HepG2 (cell line): ENCODE measurements at regions not wholly inside any gene's neighbourhood (a gene's known extent, or its start where the extent isn't known, plus 50 kb on each side); places are given as distances from the start of the nearest gene placed in this dataset.

ENCODE experiments used
- ATAC-seq: fragments of 200-7000 bp; cut with Tn5 transposase; 3 replicates; pipeline ENCODE4 v1.9.1; 2020; ENCODE audit warnings: mild to moderate bottlenecking, moderate library complexity
- BruUV-seq: library from RNA; stranded (reverse); fragments of 400-500 nt; replicated peaks from 2 replicates; lab custom pipeline; 2021; lab: Mats Ljungman, UMichigan
- CTCF ChIA-PET: fragments of 300-600 bp; formaldehyde crosslinking; extraction: SDS; loops from one replicate; lab custom pipeline; 2021; ENCODE audit warnings: low total read pairs, inconsistent platforms, low intra/inter-chr PET ratio; lab: Yijun Ruan, JAX
- POLR2A ChIA-PET: fragments of 350-600 bp; sonication (Branson Sonifier 250); formaldehyde crosslinking; loops from one replicate; lab custom pipeline; 2020; ENCODE audit warnings: antibody characterized with exemption, inconsistent platforms; lab: Yijun Ruan, JAX
- DNase-seq: peaks from one replicate; pipeline ENCODE4 v3.0.0-alpha.2; 2015; ENCODE audit warnings: low spot score
- FAIRE-seq: peaks from 3 replicates; lab custom pipeline; 2011; peaks lifted over from hg19 to GRCh38; lab: Jason Lieb, UNC
- H2AFZ ChIP-seq: one replicate; pipeline ENCODE4 v1.6.1; 2011; ENCODE audit warnings: low read length, inconsistent platforms
- H3K27ac ChIP-seq: fragments of 300-600 bp; 3 replicates; pipeline ENCODE4 v1.8.0; 2011; ENCODE audit warnings: mixed run types, mild to moderate bottlenecking, mixed read lengths, low read length, inconsistent platforms; ENCODE audit not compliant: insufficient read depth; ENCODE audit errors: extremely low read length
- H3K27me3 ChIP-seq, 2 experiments: fragments of 200-600 bp in 1 of 2; 2 replicates in 1 of 2; 3 replicates in 1 of 2; pipeline versions ENCODE4 v1.6.0 to v1.8.0; 2011; ENCODE audit warnings: low read length in 2 of 2, mild to moderate bottlenecking in 2 of 2, moderate library complexity in 2 of 2, inconsistent platforms in 1 of 2; ENCODE audit not compliant: insufficient read depth in 2 of 2, control insufficient read depth in 1 of 2
- H3K36me3 ChIP-seq, 2 experiments: fragments of 200-600 bp in 1 of 2; replicated peaks in 1 of 2; 2 replicates in 1 of 2; 3 replicates in 1 of 2; pipeline versions ENCODE4 v1.5.1 to v1.8.0; 2011; ENCODE audit warnings: low read length in 2 of 2, inconsistent platforms in 1 of 2; ENCODE audit not compliant: insufficient read depth in 2 of 2, control insufficient read depth in 1 of 2
- H3K4me1 ChIP-seq: 2 replicates; pipeline ENCODE4 v1.5.1; 2012; ENCODE audit warnings: low read length, inconsistent platforms; ENCODE audit not compliant: insufficient read depth
- H3K4me2 ChIP-seq: 2 replicates; pipeline ENCODE4 v1.6.0; 2011; ENCODE audit warnings: low read depth, low read length, inconsistent platforms
- H3K4me3 ChIP-seq, 3 experiments: fragments of 200-600 bp in 1 of 3; sonication (generic), shearing (Covaris generic) in 1 of 3; replicated peaks in 1 of 3; 2 replicates each; pipeline ENCODE4 v1.5.1; 2011 to 2016; ENCODE audit warnings: low read length in 3 of 3, inconsistent platforms in 2 of 3, low read depth in 2 of 3, mild to moderate bottlenecking in 2 of 3, control low read depth in 1 of 3, mixed read lengths in 1 of 3; ENCODE audit not compliant: insufficient read depth in 1 of 3
- H3K79me2 ChIP-seq: one replicate; pipeline ENCODE4 v1.6.1; 2011; ENCODE audit warnings: low read length, inconsistent platforms; ENCODE audit not compliant: insufficient read depth
- H3K9ac ChIP-seq: 2 replicates; pipeline ENCODE4 v1.6.0; 2011; ENCODE audit warnings: mild to moderate bottlenecking, low read depth, low read length, inconsistent platforms; ENCODE audit not compliant: insufficient read depth
- H3K9me3 ChIP-seq: 2 replicates; pipeline ENCODE4 v1.5.1; 2012; ENCODE audit warnings: mild to moderate bottlenecking, low read length
- H4K20me1 ChIP-seq: 2 replicates; pipeline ENCODE4 v1.6.0; 2011; ENCODE audit warnings: inconsistent platforms, mild to moderate bottlenecking, low read length, moderate library complexity; ENCODE audit not compliant: insufficient read depth
- CBFB ChIP-seq: sonication (generic); formaldehyde crosslinking; IDR thresholded peaks from 2 replicates; pipeline ENCODE4 v1.4.0; 2020; ENCODE audit warnings: missing genetic modification reagents
- HNF4G ChIP-seq, 2 experiments: sonication (generic) in 1 of 2; formaldehyde crosslinking in 1 of 2; IDR thresholded peaks; 2 replicates each; pipeline versions ENCODE4 v1.4.0 to v1.6.1; 2011 to 2020; ENCODE audit warnings: borderline replicate concordance in 2 of 2, low read depth in 2 of 2, mild to moderate bottlenecking in 2 of 2, low read length in 1 of 2, missing genetic modification reagents in 1 of 2, moderate library complexity in 1 of 2
- MAF1 ChIP-seq: sonication (generic); formaldehyde crosslinking; IDR thresholded peaks from 2 replicates; pipeline ENCODE4 v1.5.0; 2020; ENCODE audit warnings: missing genetic modification reagents, borderline replicate concordance
- TRIM22 ChIP-seq: fragments of 450-650 bp; IDR thresholded peaks from 2 replicates; pipeline ENCODE4 v1.6.1; 2017
- XRCC5 ChIP-seq: fragments of 200-400 bp; formaldehyde crosslinking; optimal IDR thresholded peaks from 2 replicates; pipeline ENCODE3; 2017; ENCODE audit warnings: mild to moderate bottlenecking, low read length
- ZNF615 ChIP-seq: sonication (generic); formaldehyde crosslinking; IDR thresholded peaks from 2 replicates; pipeline ENCODE4 v1.5.0; 2020; ENCODE audit warnings: mild to moderate bottlenecking, missing genetic modification reagents, borderline replicate concordance
- ZNF75D ChIP-seq: sonication (generic); formaldehyde crosslinking; IDR thresholded peaks from 2 replicates; pipeline ENCODE4 v1.8.1; 2023; ENCODE audit warnings: missing genetic modification reagents, mild to moderate bottlenecking, borderline replicate concordance
- WGBS: methylation state at CpG from one replicate; pipeline ENCODE4 v1.1.6; 2017; ENCODE audit warnings: low lambda C conversion rate; 5-methylcytosine and 5-hydroxymethylcytosine counted together
- in situ Hi-C: cut with HindIII; loops from 2 replicates; pipeline ENCODE4 v1.10.0; 2017; ENCODE audit warnings: low pct_unique_long_range_greater_than_20kb; ENCODE audit not compliant: extremely low pct_ligation_motif_present
- intact Hi-C: fragments of 100-400 bp; cut with micrococcal nuclease; formaldehyde crosslinking; loops from one replicate; pipeline ENCODE4 v1.10.0; 2022; ENCODE audit not compliant: unreplicated experiment

DNA sequence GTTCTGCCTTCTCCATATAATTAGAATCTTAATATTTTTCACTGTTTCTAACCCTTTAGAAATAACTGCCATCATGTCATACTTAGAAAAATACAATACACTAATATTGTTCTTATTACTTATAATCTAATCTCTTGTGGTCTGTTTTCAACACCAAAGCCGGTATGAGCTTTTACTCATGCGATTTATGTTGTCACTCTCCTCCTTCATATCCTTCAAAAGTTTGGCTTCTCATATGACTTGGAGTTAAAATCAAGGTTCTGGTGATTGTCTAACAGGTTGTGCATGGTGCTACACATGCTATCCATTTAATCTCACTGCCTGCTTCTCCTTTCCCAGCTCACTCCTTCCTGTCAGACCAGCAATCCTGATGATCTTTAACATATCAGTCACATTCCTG, 1392.9 kb downstream of the ARAP2 start:
- H3K9me3 ChIP-seq, result no peaks in the 10 kb centered on the region
- in situ Hi-C loops, result no loop called here
- CTCF ChIA-PET, result no interaction called here
- no peaks in the 10 kb centered on the region for H3K27me3 ChIP-seq
- POLR2A ChIA-PET, result no interaction called here
- FAIRE-seq (no peak), ATAC-seq (no peak), DNase-seq (no peak)
- no peak for TF ChIP-seq ZNF615 (CRISPR knock-in tag)
- no peak for TF ChIP-seq XRCC5
- H2AFZ ChIP-seq, result no peak overlapping the region
- no peak overlapping the region for H3K27ac ChIP-seq
- H4K20me1 ChIP-seq, result no peaks in the 10 kb centered on the region
- no peaks in the 10 kb centered on the region for H3K79me2 ChIP-seq
- H3K36me3 ChIP-seq, result no peaks in the 10 kb centered on the region
- 47% methylated on average over 2 of the region's 2 CpGs for WGBS
- BruUV-seq, result no TSS peak
- H3K4me2 ChIP-seq, result no peak overlapping the region
- intact Hi-C loops, result no loop called here
- no peaks in the 10 kb centered on the region for H3K4me1 ChIP-seq
- H3K4me3 ChIP-seq, result no peak overlapping the region
- no peak overlapping the region for H3K9ac ChIP-seq

DNA sequence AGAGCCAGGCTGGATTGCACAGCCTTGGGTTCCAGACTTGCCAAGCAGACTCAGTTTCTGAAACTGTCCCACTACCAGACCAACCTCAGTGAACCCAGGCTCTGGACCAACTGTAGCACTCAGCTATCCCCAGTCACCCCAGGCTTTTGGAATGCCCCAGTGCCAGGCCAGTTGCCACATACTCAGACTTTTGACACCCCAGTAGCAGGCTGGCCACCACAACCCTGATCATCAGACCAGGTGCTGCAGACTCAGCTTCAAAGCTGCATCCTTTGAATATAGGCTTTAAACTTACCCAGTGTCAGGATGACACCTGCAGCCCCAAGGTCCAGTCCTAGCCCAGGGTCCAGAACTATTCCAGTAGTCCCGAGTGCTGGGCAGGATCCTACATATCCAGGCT, 1389.9 kb downstream of the ARAP2 start:
- H3K9me3 ChIP-seq, result no peaks in the 10 kb centered on the region
- no peak overlapping the region for H2AFZ ChIP-seq
- no peak overlapping the region for H3K9ac ChIP-seq
- H3K27me3 ChIP-seq, result no peaks in the 10 kb centered on the region
- DNase-seq (no peak), ATAC-seq (no peak), FAIRE-seq (no peak)
- H3K36me3 ChIP-seq, result no peaks in the 10 kb centered on the region
- in situ Hi-C loops (no loop called here), intact Hi-C loops (no loop called here)
- no peak overlapping the region for H3K4me3 ChIP-seq
- BruUV-seq, result no TSS peak
- ChIA-PET CTCF (no interaction called here), POLR2A (no interaction called here)
- no peaks in the 10 kb centered on the region for H3K79me2 ChIP-seq
- no peaks in the 10 kb centered on the region for H3K4me1 ChIP-seq
- TF ChIP-seq CBFB (CRISPR knock-in tag), result no peak
- no peak for TF ChIP-seq TRIM22
- TF ChIP-seq HNF4G (IDR thresholded peaks at IDR 0.05; ENCODE audit: borderline replicate concordance, low read depth, low read length), result no peak
- no peak for TF ChIP-seq HNF4G (CRISPR knock-in tag; IDR thresholded peaks at IDR 0.05; ENCODE audit: borderline replicate concordance, low read depth)
- no peak for TF ChIP-seq ZNF75D (CRISPR knock-in tag)
- TF ChIP-seq MAF1, result no peak
- no peak overlapping the region for H3K4me2 ChIP-seq
- H3K27ac ChIP-seq, result no peak overlapping the region
- WGBS, result no CpG with 5 or more reads among the region's 1 CpG
- H4K20me1 ChIP-seq, result no peaks in the 10 kb centered on the region
